Suprapubic skin (tissue), 4 donors: ENCODE measurements at regions not wholly inside any gene's neighbourhood (a gene's known extent, or its start where the extent isn't known, plus 50 kb on each side); places are given as distances from the start of the nearest gene placed in this dataset.

Experiments used
- DNase-seq, 2 donors: peaks; one replicate each; pipeline ENCODE4 v3.0.0-alpha.2; 2019; ENCODE audit warnings: low spot score in 2 of 2
- H3K27ac ChIP-seq: fragments of 200-600 bp; sonication (generic); one replicate; pipeline ENCODE4 v1.5.1; 2019
- H3K27me3 ChIP-seq: fragments of 200-600 bp; sonication (generic); one replicate; pipeline ENCODE4 v1.5.1; 2019
- H3K36me3 ChIP-seq: fragments of 200-600 bp; sonication (generic); one replicate; pipeline ENCODE4 v1.5.1; 2019
- H3K4me1 ChIP-seq: fragments of 200-600 bp; sonication (generic); one replicate; pipeline ENCODE4 v1.5.1; 2019
- H3K4me3 ChIP-seq: fragments of 200-600 bp; sonication (generic); one replicate; pipeline ENCODE4 v1.5.1; 2019; ENCODE audit warnings: mild to moderate bottlenecking
- H3K9me3 ChIP-seq: fragments of 200-600 bp; sonication (generic); one replicate; pipeline ENCODE4 v1.5.1; 2019
- CTCF ChIP-seq, 2 donors: fragments of 200-600 bp in 1 of 2; fragments of 450-650 bp in 1 of 2; sonication (generic) in 1 of 2; IDR thresholded peaks; one replicate each; pipeline ENCODE4 v1.5.1; 2016 to 2019; ENCODE audit warnings: antibody characterized with exemption in 2 of 2, mild to moderate bottlenecking in 1 of 2, moderate library complexity in 1 of 2
- EP300 ChIP-seq: sonication (generic); formaldehyde crosslinking; IDR thresholded peaks from one replicate; pipeline ENCODE4 v1.6.1; 2017; ENCODE audit warnings: antibody characterized with exemption
- POLR2A ChIP-seq, 2 donors: fragments of 450-650 bp; IDR thresholded peaks; one replicate each; pipeline ENCODE4 v1.6.1; 2017; ENCODE audit warnings: antibody characterized with exemption in 2 of 2, mild to moderate bottlenecking in 2 of 2, moderate library complexity in 2 of 2
- POLR2AphosphoS5 ChIP-seq, 3 donors: sonication (generic); formaldehyde crosslinking; IDR thresholded peaks; one replicate each; pipeline ENCODE4 v1.6.1; 2017; ENCODE audit warnings: antibody characterized with exemption in 3 of 3
- WGBS: methylation state at CpG from one replicate; pipeline ENCODE4 v1.1.5; 2018; 5-methylcytosine and 5-hydroxymethylcytosine counted together

GRCh38 chr13:73404581-73404980 lies 345.8 kb downstream of the KLF5 start:
- no peaks in the 10 kb centered on the region for H3K9me3 ChIP-seq
- TF ChIP-seq EP300 (no peak), POLR2AphosphoS5 (IDR thresholded peaks at IDR 0.05) (no peak), POLR2A (IDR thresholded peaks at IDR 0.05) (no peak), CTCF (IDR thresholded peaks at IDR 0.05) (no peak)
- no peak overlapping the region for H3K4me3 ChIP-seq
- no peak for DNase-seq
- no peak overlapping the region for H3K27ac ChIP-seq
- peaks cover 10% of the 10 kb centered on the region for H3K4me1 ChIP-seq
- no peaks in the 10 kb centered on the region for H3K27me3 ChIP-seq
- H3K36me3 ChIP-seq: no peaks in the 10 kb centered on the region
- WGBS: 86% methylated on average over 2 of the region's 2 CpGs

GRCh38 chr13:73403355-73404120 lies 344.7 kb downstream of the KLF5 start:
- no peak overlapping the region for H3K4me3 ChIP-seq
- H3K27ac ChIP-seq: no peak overlapping the region
- 66% methylated on average over 1 of the region's 1 CpG for WGBS

DNA sequence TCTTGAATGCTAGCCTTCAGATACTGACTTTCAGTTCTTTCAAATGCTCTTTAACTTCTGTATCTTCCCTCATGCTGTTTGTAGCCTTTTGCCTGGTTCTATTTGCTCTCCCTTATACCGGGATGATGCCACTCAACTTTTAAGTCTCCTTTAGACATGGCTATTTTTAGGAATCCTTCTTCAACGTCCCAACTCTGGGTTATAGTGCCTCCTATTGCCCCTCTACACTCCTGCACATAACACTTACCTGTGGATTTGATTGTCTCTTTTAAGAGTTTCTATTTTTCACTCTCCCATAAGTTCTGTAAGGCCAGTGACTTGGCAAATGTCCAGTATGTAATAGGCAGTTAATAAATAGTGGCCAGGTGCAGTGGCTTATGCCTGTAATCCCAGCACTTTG lies 343.0 kb downstream of the KLF5 start:
- TF ChIP-seq POLR2AphosphoS5 (IDR thresholded peaks at IDR 0.05): no peak
- no peak for TF ChIP-seq POLR2A (IDR thresholded peaks at IDR 0.05)
- TF ChIP-seq CTCF (IDR thresholded peaks at IDR 0.05): no peak
- TF ChIP-seq EP300: no peak
- no peaks in the 10 kb centered on the region for H3K27me3 ChIP-seq

More at GRCh38 chr13:73403355-73404120, 344.7 kb downstream of the KLF5 start:
- TF ChIP-seq POLR2AphosphoS5 (IDR thresholded peaks at IDR 0.05) (no peak), EP300 (no peak), POLR2A (IDR thresholded peaks at IDR 0.05) (no peak), CTCF (IDR thresholded peaks at IDR 0.05) (no peak)
- DNase-seq: no peak
- no peaks in the 10 kb centered on the region for H3K9me3 ChIP-seq
- no peaks in the 10 kb centered on the region for H3K36me3 ChIP-seq
- peaks cover 17% of the 10 kb centered on the region for H3K4me1 ChIP-seq
- H3K27me3 ChIP-seq: no peaks in the 10 kb centered on the region

GRCh38 chr13:73399347-73400216 lies 340.8 kb downstream of the KLF5 start:
- Histone ChIP-seq H3K4me1 (peaks cover 21% of the 10 kb centered on the region), H3K27me3 (no peaks in the 10 kb centered on the region), H3K36me3 (no peaks in the 10 kb centered on the region), H3K9me3 (no peaks in the 10 kb centered on the region), H3K27ac (peak overlapping the region; percentile 68), H3K4me3 (no peak overlapping the region)
- 62% methylated on average over 10 of the region's 10 CpGs for WGBS
- no peak for TF ChIP-seq POLR2A (IDR thresholded peaks at IDR 0.05)
- no peak for TF ChIP-seq EP300
- TF ChIP-seq CTCF (IDR thresholded peaks at IDR 0.05): no peak
- no peak for TF ChIP-seq POLR2AphosphoS5 (IDR thresholded peaks at IDR 0.05)
- DNase-seq: no peak

More for the DNA sequence above, 343.0 kb downstream of the KLF5 start:
- Histone ChIP-seq H3K9me3 (no peaks in the 10 kb centered on the region), H3K36me3 (no peaks in the 10 kb centered on the region), H3K4me1 (peaks cover 21% of the 10 kb centered on the region), H3K27ac (no peak overlapping the region), H3K4me3 (no peak overlapping the region)
- 59% methylated on average over 2 of the region's 2 CpGs for WGBS
- DNase-seq: no peak
